H9 (cell line): ENCODE measurements at regions not wholly inside any gene's neighbourhood (a gene's known extent, or its start where the extent isn't known, plus 50 kb on each side); places are given as distances from the start of the nearest gene placed in this dataset.

Source experiments
- DNase-seq: peaks from one replicate; pipeline ENCODE4 v3.0.0-alpha.2; 2017
- H2AFZ ChIP-seq: one replicate; pipeline ENCODE4 v1.6.1; 2013; ENCODE audit warnings: mild to moderate bottlenecking, low read length, control low read depth, moderate library complexity
- H2AK5ac ChIP-seq: 2 replicates; pipeline ENCODE4 v1.6.1; 2013; ENCODE audit warnings: low read length, control low read depth, mixed read lengths; ENCODE audit not compliant: insufficient read length
- H2BK120ac ChIP-seq: one replicate; pipeline ENCODE4 v1.6.1; 2013; ENCODE audit warnings: low read depth, mild to moderate bottlenecking, low read length, control low read depth, inconsistent platforms; ENCODE audit not compliant: poor library complexity, severe bottlenecking
- H2BK12ac ChIP-seq: 2 replicates; pipeline ENCODE4 v1.6.1; 2013; ENCODE audit warnings: low read length, control low read depth, mixed read lengths, low read depth; ENCODE audit not compliant: insufficient read length
- H2BK15ac ChIP-seq: 2 replicates; pipeline ENCODE4 v1.6.1; 2013; ENCODE audit warnings: low read depth, low read length, control low read depth
- H2BK20ac ChIP-seq: one replicate; pipeline ENCODE4 v1.6.1; 2013; ENCODE audit warnings: low read depth, mild to moderate bottlenecking, low read length, control low read depth, inconsistent platforms; ENCODE audit not compliant: poor library complexity, severe bottlenecking
- H2BK5ac ChIP-seq: 2 replicates; pipeline ENCODE4 v1.6.1; 2013; ENCODE audit warnings: low read length, control low read depth, mixed read lengths; ENCODE audit not compliant: insufficient read length
- H3K14ac ChIP-seq: 2 replicates; pipeline ENCODE4 v1.6.1; 2013; ENCODE audit warnings: low read length, control low read depth; ENCODE audit not compliant: insufficient read depth
- H3K18ac ChIP-seq: 2 replicates; pipeline ENCODE4 v1.6.1; 2013; ENCODE audit warnings: low read depth, mild to moderate bottlenecking, mixed read lengths, low read length, control low read depth; ENCODE audit not compliant: insufficient read length
- H3K23ac ChIP-seq: 2 replicates; pipeline ENCODE4 v1.6.1; 2013; ENCODE audit warnings: low read length, control low read depth, mixed read lengths, low read depth; ENCODE audit not compliant: insufficient read length
- H3K23me2 ChIP-seq: 2 replicates; pipeline ENCODE4 v1.6.1; 2013; ENCODE audit warnings: low read depth, mild to moderate bottlenecking, mixed read lengths, low read length, control low read depth; ENCODE audit not compliant: insufficient read length, poor library complexity, severe bottlenecking
- H3K27ac ChIP-seq: 2 replicates; pipeline ENCODE4 v1.5.1; 2013; ENCODE audit warnings: low read length, control low read depth, mixed read lengths, low read depth; ENCODE audit not compliant: insufficient read length
- H3K27me3 ChIP-seq: 2 replicates; pipeline ENCODE4 v1.6.1; 2013; ENCODE audit warnings: low read length, control low read depth, inconsistent platforms; ENCODE audit not compliant: insufficient read depth
- H3K4ac ChIP-seq: 2 replicates; pipeline ENCODE4 v1.6.1; 2013; ENCODE audit warnings: low read depth, mild to moderate bottlenecking, control low read depth, inconsistent platforms, low read length, moderate library complexity
- H3K4me1 ChIP-seq: 2 replicates; pipeline ENCODE4 v1.6.1; 2013; ENCODE audit warnings: low read length, control low read depth, inconsistent platforms; ENCODE audit not compliant: insufficient read depth
- H3K4me2 ChIP-seq: 2 replicates; pipeline ENCODE4 v1.6.1; 2013; ENCODE audit warnings: low read length, control low read depth, mixed read lengths; ENCODE audit not compliant: insufficient read length, insufficient read depth
- H3K56ac ChIP-seq: 2 replicates; pipeline ENCODE4 v1.6.1; 2013; ENCODE audit warnings: low read depth, mild to moderate bottlenecking, mixed read lengths, low read length, control low read depth; ENCODE audit not compliant: insufficient read length
- H3K79me1 ChIP-seq: 2 replicates; pipeline ENCODE4 v1.6.1; 2013; ENCODE audit warnings: low read depth, mild to moderate bottlenecking, moderate library complexity, low read length, control low read depth, inconsistent platforms; ENCODE audit not compliant: insufficient read depth, poor library complexity, severe bottlenecking
- H3K79me2 ChIP-seq: 2 replicates; pipeline ENCODE4 v1.6.1; 2013; ENCODE audit warnings: low read length, control low read depth, inconsistent platforms; ENCODE audit not compliant: insufficient read depth
- H3K9ac ChIP-seq: 2 replicates; pipeline ENCODE4 v1.6.1; 2013; ENCODE audit warnings: low read length, control low read depth, mixed read lengths; ENCODE audit not compliant: insufficient read length; ENCODE audit errors: extremely low read depth
- H3K9me3 ChIP-seq: one replicate; pipeline ENCODE4 v1.6.1; 2013; ENCODE audit warnings: low read depth, low read length, inconsistent platforms; ENCODE audit not compliant: control insufficient read depth
- H3T11ph ChIP-seq: one replicate; pipeline ENCODE4 v1.6.1; 2013; ENCODE audit warnings: mild to moderate bottlenecking, low read length, control low read depth, inconsistent platforms
- H4K20me1 ChIP-seq: one replicate; pipeline ENCODE4 v1.6.1; 2013; ENCODE audit not compliant: control insufficient read depth, insufficient read length, insufficient read depth
- H4K5ac ChIP-seq: 2 replicates; pipeline ENCODE4 v1.6.1; 2013; ENCODE audit warnings: low read depth, mild to moderate bottlenecking, mixed read lengths, low read length, control low read depth; ENCODE audit not compliant: insufficient read length
- H4K8ac ChIP-seq: replicated peaks from 2 replicates; pipeline ENCODE4 v1.6.1; 2013; ENCODE audit warnings: low read length, control low read depth, mixed read lengths, low read depth; ENCODE audit not compliant: insufficient read length
- H4K91ac ChIP-seq: 2 replicates; pipeline ENCODE4 v1.6.1; 2013; ENCODE audit warnings: low read depth, mild to moderate bottlenecking, moderate library complexity, mixed read lengths, low read length, control low read depth; ENCODE audit not compliant: insufficient read length
- H3K27ac Mint-ChIP-seq, 3 experiments: 2 replicates in 2 of 3; 3 replicates in 1 of 3; pipeline ENCODE4 v1.8.0; 2020 to 2021; ENCODE audit warnings: mixed read lengths in 3 of 3, mild to moderate bottlenecking in 1 of 3, moderate library complexity in 1 of 3
- H3K27me3 Mint-ChIP-seq: 2 replicates; pipeline ENCODE4 v1.8.0; 2021; ENCODE audit warnings: low read depth, mild to moderate bottlenecking, moderate library complexity, mixed read lengths
- H3K36me3 Mint-ChIP-seq, 3 experiments: 2 replicates in 2 of 3; 3 replicates in 1 of 3; pipeline ENCODE4 v1.8.0; 2020 to 2021; ENCODE audit warnings: low read depth in 3 of 3, mixed read lengths in 3 of 3; ENCODE audit not compliant: insufficient read depth in 1 of 3
- H3K4me1 Mint-ChIP-seq, 2 experiments: 2 replicates each; pipeline ENCODE4 v1.8.0; 2020; ENCODE audit warnings: mixed read lengths in 2 of 2
- H3K4me3 Mint-ChIP-seq, 2 experiments: 2 replicates in 1 of 2; 3 replicates in 1 of 2; pipeline ENCODE4 v1.8.0; 2020 to 2021; ENCODE audit warnings: mild to moderate bottlenecking in 2 of 2, mixed read lengths in 2 of 2, moderate library complexity in 1 of 2
- H3K9me3 Mint-ChIP-seq, 2 experiments: 2 replicates in 1 of 2; 3 replicates in 1 of 2; pipeline ENCODE4 v1.8.0; 2020; ENCODE audit warnings: mild to moderate bottlenecking in 2 of 2, mixed read lengths in 2 of 2, moderate library complexity in 1 of 2
- CTCF ChIP-seq: fragments of 200-600 bp; sonication (generic); conservative IDR thresholded peaks from 3 replicates; pipeline ENCODE4 v1.8.0; 2021; ENCODE audit warnings: antibody characterized with exemption, mild to moderate bottlenecking
- WGBS: extraction: QIAGEN DNeasy Blood & Tissue Kit; methylation state at CpG from one replicate; pipeline ENCODE4 v1.1.7; 2013; ENCODE audit warnings: missing lambda C conversion rate, low lambda C conversion rate, mixed read lengths; ENCODE audit not compliant: insufficient read length; ENCODE audit errors: extremely low coverage; 5-methylcytosine and 5-hydroxymethylcytosine counted together

DNA sequence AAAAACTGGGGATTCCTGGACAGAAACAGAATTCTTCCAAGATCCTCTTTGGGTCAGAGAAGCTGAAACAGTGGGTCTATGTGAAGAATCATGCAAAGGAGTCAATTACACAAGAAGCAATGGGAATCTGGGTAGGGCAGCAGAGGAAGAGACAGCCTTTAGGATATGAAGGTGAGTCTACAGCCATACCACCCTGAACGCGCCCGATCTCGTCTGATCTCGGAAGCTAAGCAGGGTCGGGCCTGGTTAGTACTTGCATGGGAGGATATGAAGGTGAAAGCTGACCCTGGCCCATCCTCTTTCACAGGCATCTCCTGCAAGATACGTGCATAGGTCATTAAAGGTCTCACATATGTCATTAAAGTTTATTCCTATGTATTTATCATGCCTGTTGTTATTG is 1080.9 kb upstream of the FANCL start:
- Histone ChIP-seq H2BK12ac (no peak overlapping the region), H4K8ac (no peak overlapping the region), H3K9ac (no peak overlapping the region), H3K79me1 (no peaks in the 10 kb centered on the region), H4K5ac (no peak overlapping the region), H3K4me1 (no peaks in the 10 kb centered on the region), H3K23me2 (no peaks in the 10 kb centered on the region), H2BK5ac (no peak overlapping the region), H3K4me2 (no peak overlapping the region), H4K20me1 (no peaks in the 10 kb centered on the region), H2AFZ (no peak overlapping the region), H3K27me3 (no peaks in the 10 kb centered on the region), H3K23ac (no peak overlapping the region), H2BK120ac (no peak overlapping the region), H3T11ph (no peak overlapping the region), H3K56ac (no peak overlapping the region), H3K18ac (no peak overlapping the region), H3K14ac (no peak overlapping the region), H2BK15ac (no peak overlapping the region), H2BK20ac (no peak overlapping the region), H3K27ac (no peak overlapping the region), H3K79me2 (no peaks in the 10 kb centered on the region), H2AK5ac (no peak overlapping the region), H3K9me3 (no peaks in the 10 kb centered on the region), H4K91ac (no peak overlapping the region), H3K4ac (no peak overlapping the region)
- no CpG with 5 or more reads among the region's 7 CpGs for WGBS
- Mint-ChIP-seq H3K9me3 (peaks cover 9 to 13% of the 10 kb centered on the region in 2 experiments), H3K4me3 (no peak overlapping the region), H3K27me3 (no peaks in the 10 kb centered on the region), H3K4me1 (no peaks in the 10 kb centered on the region), H3K27ac (0 out of 7 replicates have a peak overlapping the region, but pooled peaks of 1 of the 3 experiments have one; percentile 44), H3K36me3 (peaks cover 0 to 12% (median 8%) of the 10 kb centered on the region in 3 experiments; a peak in 5 of 7 replicates)
- peak; percentile 54 for DNase-seq
- no peak for TF ChIP-seq CTCF
